ENCODE measurements at regions not wholly inside any gene's neighbourhood (a gene's known extent, or its start where the extent isn't known, plus 50 kb on each side); places are given as distances from the start of the nearest gene placed in this dataset.
"Not testable (repeated sequence)": the region's sequence is repeated elsewhere in the genome, so short reads cannot be mapped to it uniquely, and the experiment has no call there.

DNA sequence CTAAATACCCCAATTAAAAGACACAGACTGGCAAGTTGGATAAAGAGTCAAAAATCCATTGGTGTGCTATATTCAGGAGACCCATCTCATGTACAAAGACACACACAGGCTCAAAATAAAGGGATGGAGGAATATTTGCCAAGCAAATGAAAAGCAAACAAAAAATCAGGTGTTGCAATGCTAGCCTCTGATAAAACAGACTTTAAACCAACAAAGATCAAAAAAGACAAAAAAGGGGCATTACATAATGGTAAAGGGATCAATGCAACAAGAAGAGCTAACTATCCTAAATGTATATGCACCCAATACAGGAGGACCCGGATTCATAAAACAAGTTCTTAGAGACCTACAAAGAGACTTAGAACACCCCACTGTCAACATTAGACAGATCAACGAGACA lies 177.4 kb downstream of the RAMP3 start:
- H3K27ac ChIP-seq (ENCODE audit: low read depth, low read length); H3K27me3 ChIP-seq (ENCODE audit: control insufficient read depth in 5 of 5, insufficient read depth in 4 of 5, low read length in 5 of 5): not testable (repeated sequence)
- peaks cover 0 to 28% (median 16%) of the 10 kb centered on the region in 5 donors for H3K9me3 ChIP-seq (ENCODE audit: control insufficient read depth in 5 of 5, low read length in 5 of 5)

DNA sequence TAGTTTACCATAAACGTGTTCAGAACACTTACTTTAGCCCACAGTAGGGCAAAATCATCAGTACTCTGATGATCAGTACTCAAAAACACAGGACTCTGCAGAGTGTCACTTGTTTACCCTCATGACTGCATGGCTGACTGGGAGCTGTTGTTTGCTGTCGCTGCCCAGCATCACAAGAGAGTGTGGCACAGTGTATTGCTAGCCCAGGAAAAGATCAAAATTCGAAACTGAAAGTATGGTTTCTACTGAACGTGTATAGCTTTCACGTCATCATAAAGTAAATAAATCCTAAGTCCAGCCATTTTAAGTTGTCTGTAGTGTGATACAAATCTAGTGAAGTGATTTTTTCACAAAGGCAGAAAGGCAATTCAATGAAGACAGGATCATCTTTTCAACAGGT lies 184.6 kb downstream of the RAMP3 start:
- Histone ChIP-seq H3K4me3 (ENCODE audit: low read depth in 1 of 5, low read length in 5 of 5) (no peak overlapping the region), H3K4me1 (ENCODE audit: control insufficient read depth in 5 of 5, insufficient read depth in 5 of 5, low read length in 5 of 5) (no peaks in the 10 kb centered on the region), H3K9ac (ENCODE audit: low read length in 5 of 5) (no peak overlapping the region), H3K9me3 (ENCODE audit: control insufficient read depth in 5 of 5, low read length in 5 of 5) (peaks cover 0 to 3% (median 0%) of the 10 kb centered on the region in 5 donors), H3K36me3 (ENCODE audit: control insufficient read depth in 5 of 5, insufficient read depth in 5 of 5, low read length in 5 of 5) (no peaks in the 10 kb centered on the region), H3K27ac (ENCODE audit: low read depth, low read length) (no peak overlapping the region), H3K27me3 (ENCODE audit: control insufficient read depth in 5 of 5, insufficient read depth in 4 of 5, low read length in 5 of 5) (no peaks in the 10 kb centered on the region)

More for the DNA sequence above, 177.4 kb downstream of the RAMP3 start:
- H3K9ac ChIP-seq (ENCODE audit: low read length in 5 of 5); H3K36me3 ChIP-seq (ENCODE audit: control insufficient read depth in 5 of 5, insufficient read depth in 5 of 5, low read length in 5 of 5); H3K4me1 ChIP-seq (ENCODE audit: control insufficient read depth in 5 of 5, insufficient read depth in 5 of 5, low read length in 5 of 5); H3K4me3 ChIP-seq (ENCODE audit: low read depth in 1 of 5, low read length in 5 of 5): not testable (repeated sequence)

DNA sequence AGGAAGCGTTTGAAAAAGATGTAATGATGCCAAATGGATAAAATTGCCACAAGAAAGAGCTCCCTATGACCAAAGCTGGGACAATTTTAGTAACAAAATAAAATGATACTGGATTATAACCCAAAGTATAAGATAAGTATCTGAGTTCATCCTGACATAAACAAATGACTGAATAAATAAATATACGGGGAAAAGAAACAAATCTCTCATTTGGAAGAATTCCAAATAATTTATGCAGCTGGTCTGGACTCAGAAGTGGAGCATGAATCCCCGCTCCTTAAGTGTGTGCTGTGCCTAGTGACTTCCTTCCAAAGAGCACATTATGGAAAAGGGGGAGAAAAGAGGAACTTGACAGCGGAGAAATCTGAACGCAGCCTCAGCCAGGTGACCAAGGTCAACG lies 186.2 kb downstream of the RAMP3 start:
- Histone ChIP-seq H3K9me3 (ENCODE audit: control insufficient read depth in 5 of 5, low read length in 5 of 5) (peaks cover 0 to 3% (median 0%) of the 10 kb centered on the region in 5 donors), H3K9ac (ENCODE audit: low read length in 5 of 5) (no peak overlapping the region), H3K27ac (ENCODE audit: low read depth, low read length) (no peak overlapping the region), H3K36me3 (ENCODE audit: control insufficient read depth in 5 of 5, insufficient read depth in 5 of 5, low read length in 5 of 5) (no peaks in the 10 kb centered on the region), H3K4me1 (ENCODE audit: control insufficient read depth in 5 of 5, insufficient read depth in 5 of 5, low read length in 5 of 5) (no peaks in the 10 kb centered on the region), H3K27me3 (ENCODE audit: control insufficient read depth in 5 of 5, insufficient read depth in 4 of 5, low read length in 5 of 5) (no peaks in the 10 kb centered on the region), H3K4me3 (ENCODE audit: low read depth in 1 of 5, low read length in 5 of 5) (no peak overlapping the region)

DNA sequence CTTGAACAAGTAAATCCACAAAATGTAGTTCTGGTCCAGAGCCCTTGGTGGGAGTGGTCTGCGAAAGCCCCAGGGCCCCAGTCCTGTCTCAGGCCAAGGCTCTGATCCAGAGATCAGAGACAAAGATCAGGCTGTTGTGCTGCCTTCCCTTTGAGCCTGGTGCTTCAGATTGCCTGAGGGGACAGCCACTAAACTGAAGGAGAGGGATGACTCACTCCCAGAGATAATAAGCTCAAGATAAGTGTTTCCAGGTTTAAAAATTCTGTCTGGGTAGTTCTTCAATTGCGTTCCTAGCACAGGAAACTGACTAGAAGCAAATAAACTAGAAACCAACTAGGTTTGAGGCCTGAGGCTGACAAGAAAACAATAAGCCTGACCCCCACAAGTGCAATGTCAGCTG lies 190.2 kb downstream of the RAMP3 start:
- Histone ChIP-seq H3K9me3 (ENCODE audit: control insufficient read depth in 5 of 5, low read length in 5 of 5) (no peaks in the 10 kb centered on the region), H3K27me3 (ENCODE audit: control insufficient read depth in 5 of 5, insufficient read depth in 4 of 5, low read length in 5 of 5) (no peaks in the 10 kb centered on the region), H3K27ac (ENCODE audit: low read depth, low read length) (no peak overlapping the region), H3K9ac (ENCODE audit: low read length in 5 of 5) (no peak overlapping the region), H3K4me1 (ENCODE audit: control insufficient read depth in 5 of 5, insufficient read depth in 5 of 5, low read length in 5 of 5) (no peaks in the 10 kb centered on the region), H3K4me3 (ENCODE audit: low read depth in 1 of 5, low read length in 5 of 5) (no peak overlapping the region), H3K36me3 (ENCODE audit: control insufficient read depth in 5 of 5, insufficient read depth in 5 of 5, low read length in 5 of 5) (no peaks in the 10 kb centered on the region)

- no peak overlapping the region for H3K9ac ChIP-seq (ENCODE audit: low read length in 5 of 5)
- H3K4me1 ChIP-seq (ENCODE audit: control insufficient read depth in 5 of 5, insufficient read depth in 5 of 5, low read length in 5 of 5) = no peaks in the 10 kb centered on the region
- no peaks in the 10 kb centered on the region for H3K9me3 ChIP-seq (ENCODE audit: control insufficient read depth in 5 of 5, low read length in 5 of 5)
- H3K4me3 ChIP-seq (ENCODE audit: low read depth in 1 of 5, low read length in 5 of 5) = no peak overlapping the region
- H3K27ac ChIP-seq (ENCODE audit: low read depth, low read length) = no peak overlapping the region
- no peaks in the 10 kb centered on the region for H3K36me3 ChIP-seq (ENCODE audit: control insufficient read depth in 5 of 5, insufficient read depth in 5 of 5, low read length in 5 of 5)
- no peaks in the 10 kb centered on the region for H3K27me3 ChIP-seq (ENCODE audit: control insufficient read depth in 5 of 5, insufficient read depth in 4 of 5, low read length in 5 of 5)
Measured at GRCh38 chr7:45349090-45349489, 191.5 kb downstream of the RAMP3 start.

DNA sequence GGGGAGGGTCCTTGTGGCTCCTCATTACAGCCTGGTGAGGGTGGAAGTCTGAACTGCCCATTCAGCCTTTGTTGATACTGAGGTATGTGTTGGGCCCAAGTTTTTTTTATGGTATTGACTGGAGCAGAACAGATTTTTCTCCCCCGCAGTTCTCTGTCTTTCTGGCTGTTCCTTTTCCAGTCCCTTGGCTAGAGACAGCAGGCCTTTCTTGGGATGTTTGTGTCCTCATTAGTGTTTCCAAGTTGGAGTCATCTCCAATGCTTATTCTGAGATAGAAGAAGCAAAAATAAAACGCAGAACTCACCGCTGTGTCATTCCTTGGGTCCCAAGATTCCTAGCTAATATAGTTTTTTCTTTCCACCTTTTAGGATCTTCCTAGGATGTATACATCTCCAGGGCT lies 193.3 kb downstream of the RAMP3 start:
- H3K27ac ChIP-seq (ENCODE audit: low read depth, low read length) = no peak overlapping the region
- H3K27me3 ChIP-seq (ENCODE audit: control insufficient read depth in 5 of 5, insufficient read depth in 4 of 5, low read length in 5 of 5) = no peaks in the 10 kb centered on the region

DNA sequence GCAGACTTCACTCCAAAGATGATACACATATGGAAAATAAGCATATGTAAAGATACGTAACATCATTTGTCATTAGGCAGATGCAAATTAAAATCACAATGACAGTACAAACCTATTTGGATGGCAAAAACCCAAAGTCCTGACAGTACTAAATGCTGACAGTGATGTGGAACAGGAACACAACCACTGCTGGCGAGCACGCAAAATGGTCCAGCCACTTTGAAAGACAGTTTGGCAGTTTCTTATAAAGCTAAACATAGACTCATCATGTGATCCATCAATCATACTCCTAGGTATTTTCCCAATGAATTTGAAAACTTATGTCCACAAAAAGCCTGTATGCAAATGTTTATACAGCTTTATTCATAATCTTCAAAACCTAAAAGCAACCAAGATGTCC lies 200.7 kb downstream of the RAMP3 start:
- Histone ChIP-seq H3K27me3 (ENCODE audit: control insufficient read depth in 5 of 5, insufficient read depth in 4 of 5, low read length in 5 of 5) (peaks cover 0 to 2% (median 0%) of the 10 kb centered on the region in 5 donors), H3K4me3 (ENCODE audit: low read depth in 1 of 5, low read length in 5 of 5) (no peak overlapping the region), H3K27ac (ENCODE audit: low read depth, low read length) (no peak overlapping the region), H3K4me1 (ENCODE audit: control insufficient read depth in 5 of 5, insufficient read depth in 5 of 5, low read length in 5 of 5) (no peaks in the 10 kb centered on the region), H3K9ac (ENCODE audit: low read length in 5 of 5) (no peak overlapping the region), H3K9me3 (ENCODE audit: control insufficient read depth in 5 of 5, low read length in 5 of 5) (peaks cover 0 to 19% (median 4%) of the 10 kb centered on the region in 5 donors), H3K36me3 (ENCODE audit: control insufficient read depth in 5 of 5, insufficient read depth in 5 of 5, low read length in 5 of 5) (no peaks in the 10 kb centered on the region)

More for the DNA sequence above, 193.3 kb downstream of the RAMP3 start:
- no peaks in the 10 kb centered on the region for H3K9me3 ChIP-seq (ENCODE audit: control insufficient read depth in 5 of 5, low read length in 5 of 5)
- no peak overlapping the region for H3K9ac ChIP-seq (ENCODE audit: low read length in 5 of 5)
- no peaks in the 10 kb centered on the region for H3K4me1 ChIP-seq (ENCODE audit: control insufficient read depth in 5 of 5, insufficient read depth in 5 of 5, low read length in 5 of 5)
- H3K36me3 ChIP-seq (ENCODE audit: control insufficient read depth in 5 of 5, insufficient read depth in 5 of 5, low read length in 5 of 5) = no peaks in the 10 kb centered on the region
- no peak overlapping the region for H3K4me3 ChIP-seq (ENCODE audit: low read depth in 1 of 5, low read length in 5 of 5)

DNA sequence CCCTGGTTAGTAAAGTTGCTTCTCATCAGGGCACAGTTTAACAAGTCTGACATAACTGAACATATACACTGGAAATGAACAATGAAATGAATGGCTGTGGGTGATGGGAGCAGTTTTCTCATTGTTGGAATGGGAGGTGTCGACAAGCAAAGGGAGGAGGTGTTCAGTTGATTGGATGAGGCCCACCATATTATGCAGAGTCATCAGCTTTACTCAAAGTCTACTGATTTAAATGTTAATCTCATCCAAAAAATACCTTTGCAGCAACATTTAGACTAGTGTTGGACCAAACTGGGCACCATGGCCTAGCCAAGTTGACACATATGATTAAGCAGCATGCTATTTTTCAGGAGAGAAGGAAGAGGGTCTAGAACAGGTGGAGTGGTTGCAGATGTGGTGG lies 201.7 kb downstream of the RAMP3 start:
- H3K27ac ChIP-seq (ENCODE audit: low read depth, low read length) = no peak overlapping the region
- H3K4me1 ChIP-seq (ENCODE audit: control insufficient read depth in 5 of 5, insufficient read depth in 5 of 5, low read length in 5 of 5) = no peaks in the 10 kb centered on the region
- H3K9me3 ChIP-seq (ENCODE audit: control insufficient read depth in 5 of 5, low read length in 5 of 5) = peaks cover 0 to 19% (median 4%) of the 10 kb centered on the region in 5 donors
- peaks cover 0 to 2% (median 0%) of the 10 kb centered on the region in 5 donors for H3K27me3 ChIP-seq (ENCODE audit: control insufficient read depth in 5 of 5, insufficient read depth in 4 of 5, low read length in 5 of 5)
- H3K4me3 ChIP-seq (ENCODE audit: low read depth in 1 of 5, low read length in 5 of 5) = no peak overlapping the region
- H3K36me3 ChIP-seq (ENCODE audit: control insufficient read depth in 5 of 5, insufficient read depth in 5 of 5, low read length in 5 of 5) = no peaks in the 10 kb centered on the region
- no peak overlapping the region for H3K9ac ChIP-seq (ENCODE audit: low read length in 5 of 5)

- Histone ChIP-seq H3K9me3 (ENCODE audit: control insufficient read depth in 5 of 5, low read length in 5 of 5) (peaks cover 0 to 19% (median 4%) of the 10 kb centered on the region in 5 donors), H3K9ac (ENCODE audit: low read length in 5 of 5) (no peak overlapping the region), H3K4me1 (ENCODE audit: control insufficient read depth in 5 of 5, insufficient read depth in 5 of 5, low read length in 5 of 5) (no peaks in the 10 kb centered on the region), H3K4me3 (ENCODE audit: low read depth in 1 of 5, low read length in 5 of 5) (no peak overlapping the region), H3K27me3 (ENCODE audit: control insufficient read depth in 5 of 5, insufficient read depth in 4 of 5, low read length in 5 of 5) (peaks cover 0 to 2% (median 0%) of the 10 kb centered on the region in 5 donors), H3K27ac (ENCODE audit: low read depth, low read length) (no peak overlapping the region), H3K36me3 (ENCODE audit: control insufficient read depth in 5 of 5, insufficient read depth in 5 of 5, low read length in 5 of 5) (no peaks in the 10 kb centered on the region)
Measured at GRCh38 chr7:45359776-45360175, 202.2 kb downstream of the RAMP3 start.

DNA sequence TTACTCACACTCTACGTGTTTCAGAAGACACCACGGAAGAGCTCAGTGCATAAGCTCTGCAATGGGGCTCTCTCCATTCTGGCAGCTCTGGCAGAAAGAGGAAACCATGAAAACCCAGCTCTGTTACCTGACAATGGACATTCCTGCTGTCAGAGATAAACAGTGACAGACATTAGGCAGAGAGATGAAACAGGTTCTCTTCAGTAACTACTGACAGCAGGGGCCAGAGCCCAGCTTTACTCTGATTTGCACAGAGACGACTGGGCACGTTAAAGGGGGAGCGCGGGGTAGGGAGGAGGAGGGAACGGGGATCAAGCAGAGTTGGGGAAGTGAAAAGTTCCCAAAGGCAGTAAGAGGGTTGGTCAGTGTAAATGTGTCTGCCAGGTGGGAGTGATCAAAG lies 206.1 kb downstream of the RAMP3 start:
- Histone ChIP-seq H3K27me3 (ENCODE audit: control insufficient read depth in 5 of 5, insufficient read depth in 4 of 5, low read length in 5 of 5) (peaks cover 0 to 2% (median 0%) of the 10 kb centered on the region in 5 donors), H3K36me3 (ENCODE audit: control insufficient read depth in 5 of 5, insufficient read depth in 5 of 5, low read length in 5 of 5) (no peaks in the 10 kb centered on the region), H3K9me3 (ENCODE audit: control insufficient read depth in 5 of 5, low read length in 5 of 5) (peaks cover 0 to 15% (median 2%) of the 10 kb centered on the region in 5 donors), H3K9ac (ENCODE audit: low read length in 5 of 5) (no peak overlapping the region), H3K27ac (ENCODE audit: low read depth, low read length) (no peak overlapping the region), H3K4me1 (ENCODE audit: control insufficient read depth in 5 of 5, insufficient read depth in 5 of 5, low read length in 5 of 5) (no peaks in the 10 kb centered on the region), H3K4me3 (ENCODE audit: low read depth in 1 of 5, low read length in 5 of 5) (no peak overlapping the region)

DNA sequence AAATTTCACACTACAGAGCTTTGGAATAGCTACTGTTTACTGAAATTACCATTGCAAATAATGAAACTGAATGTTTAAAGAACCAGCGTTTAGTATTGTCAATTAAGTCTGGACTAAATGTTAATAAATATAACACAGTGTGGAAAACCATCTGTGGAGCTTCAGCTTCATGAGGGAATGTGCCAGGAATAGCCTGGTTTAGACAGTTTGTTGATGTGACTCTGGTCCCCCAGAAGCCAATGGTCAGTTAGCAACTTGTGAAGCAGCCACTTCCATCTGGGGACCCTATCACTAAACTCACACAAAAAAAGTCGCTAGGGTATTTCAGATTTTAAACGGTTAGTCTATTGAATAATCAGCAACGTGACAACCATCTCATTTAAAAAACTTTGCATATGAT lies 207.8 kb downstream of the RAMP3 start:
- Histone ChIP-seq H3K36me3 (ENCODE audit: control insufficient read depth in 5 of 5, insufficient read depth in 5 of 5, low read length in 5 of 5) (no peaks in the 10 kb centered on the region), H3K9me3 (ENCODE audit: control insufficient read depth in 5 of 5, low read length in 5 of 5) (no peaks in the 10 kb centered on the region), H3K4me3 (ENCODE audit: low read depth in 1 of 5, low read length in 5 of 5) (no peak overlapping the region), H3K27me3 (ENCODE audit: control insufficient read depth in 5 of 5, insufficient read depth in 4 of 5, low read length in 5 of 5) (peaks cover 0 to 2% (median 0%) of the 10 kb centered on the region in 5 donors), H3K27ac (ENCODE audit: low read depth, low read length) (no peak overlapping the region), H3K4me1 (ENCODE audit: control insufficient read depth in 5 of 5, insufficient read depth in 5 of 5, low read length in 5 of 5) (no peaks in the 10 kb centered on the region), H3K9ac (ENCODE audit: low read length in 5 of 5) (no peak overlapping the region)

Data from subcutaneous abdominal adipose tissue (tissue), 5 donors.